ENCODE measurements at regions not wholly inside any gene's neighbourhood (a gene's known extent, or its start where the extent isn't known, plus 50 kb on each side); places are given as distances from the start of the nearest gene placed in this dataset.

DNA sequence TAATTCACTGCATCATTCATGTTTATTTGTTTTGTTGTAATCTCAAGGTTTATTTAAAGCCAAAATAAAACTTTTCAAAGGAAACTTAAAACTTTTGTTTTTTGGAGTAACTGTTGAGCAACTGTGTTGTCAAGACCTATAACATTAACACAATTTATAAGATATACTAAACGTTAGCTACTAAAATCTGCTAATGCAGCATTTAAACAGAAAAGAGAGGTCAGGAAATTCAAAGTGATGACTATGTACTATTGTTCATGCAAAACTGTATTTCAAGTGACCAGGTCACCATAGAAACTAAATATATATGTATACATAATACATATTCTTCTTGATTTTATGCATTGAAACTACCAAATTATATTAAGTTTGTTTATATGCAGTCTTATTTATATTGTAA lies 1740.9 kb downstream of the EFNA5 start:
- TF ChIP-seq, protein P1, sequence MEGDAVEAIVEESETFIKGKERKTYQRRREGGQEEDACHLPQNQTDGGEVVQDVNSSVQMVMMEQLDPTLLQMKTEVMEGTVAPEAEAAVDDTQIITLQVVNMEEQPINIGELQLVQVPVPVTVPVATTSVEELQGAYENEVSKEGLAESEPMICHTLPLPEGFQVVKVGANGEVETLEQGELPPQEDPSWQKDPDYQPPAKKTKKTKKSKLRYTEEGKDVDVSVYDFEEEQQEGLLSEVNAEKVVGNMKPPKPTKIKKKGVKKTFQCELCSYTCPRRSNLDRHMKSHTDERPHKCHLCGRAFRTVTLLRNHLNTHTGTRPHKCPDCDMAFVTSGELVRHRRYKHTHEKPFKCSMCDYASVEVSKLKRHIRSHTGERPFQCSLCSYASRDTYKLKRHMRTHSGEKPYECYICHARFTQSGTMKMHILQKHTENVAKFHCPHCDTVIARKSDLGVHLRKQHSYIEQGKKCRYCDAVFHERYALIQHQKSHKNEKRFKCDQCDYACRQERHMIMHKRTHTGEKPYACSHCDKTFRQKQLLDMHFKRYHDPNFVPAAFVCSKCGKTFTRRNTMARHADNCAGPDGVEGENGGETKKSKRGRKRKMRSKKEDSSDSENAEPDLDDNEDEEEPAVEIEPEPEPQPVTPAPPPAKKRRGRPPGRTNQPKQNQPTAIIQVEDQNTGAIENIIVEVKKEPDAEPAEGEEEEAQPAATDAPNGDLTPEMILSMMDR (IDR thresholded peaks at IDR 0.05; ENCODE audit: borderline replicate concordance) = no peak
- H3K27ac ChIP-seq (replicated peaks) = no peak overlapping the region
- H3K27me3 ChIP-seq (ENCODE audit: low read depth) = no peaks in the 10 kb centered on the region
- H3K36me3 ChIP-seq = no peaks in the 10 kb centered on the region
- no peaks in the 10 kb centered on the region for H3K4me1 ChIP-seq
- no peaks in the 10 kb centered on the region for H3K9me3 ChIP-seq (replicated peaks)
- no peak overlapping the region for H3K4me3 ChIP-seq
- intact Hi-C loops (cut with micrococcal nuclease) = no loop called here
- no peak for DNase-seq

DNA sequence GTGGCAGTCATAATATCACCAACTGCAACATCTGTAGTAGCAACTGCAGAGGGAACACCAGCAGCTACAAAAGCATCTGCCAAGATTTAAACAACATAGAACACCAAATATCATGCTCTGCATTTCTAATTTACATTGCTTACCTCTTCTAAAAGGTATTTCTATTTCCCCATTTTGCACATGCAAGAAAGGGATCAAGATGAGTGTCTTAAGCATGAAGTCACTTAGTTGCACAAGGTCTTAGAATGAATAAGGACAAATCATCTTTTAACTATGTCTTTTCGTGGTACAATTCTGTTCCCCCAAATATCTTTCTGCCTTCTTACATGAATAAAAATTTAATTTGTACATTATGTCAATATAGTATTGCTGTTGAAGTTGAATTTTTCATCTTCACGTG lies 1746.4 kb downstream of the EFNA5 start:
- no peaks in the 10 kb centered on the region for H3K4me1 ChIP-seq
- H3K36me3 ChIP-seq = no peaks in the 10 kb centered on the region
- intact Hi-C loops (cut with micrococcal nuclease) = no loop called here
- TF ChIP-seq, protein P1 (IDR thresholded peaks at IDR 0.05; ENCODE audit: borderline replicate concordance) = no peak
- H3K4me3 ChIP-seq = no peak overlapping the region
- H3K27me3 ChIP-seq (ENCODE audit: low read depth) = no peaks in the 10 kb centered on the region
- no peak for DNase-seq
- no peak overlapping the region for H3K27ac ChIP-seq (replicated peaks)
- H3K9me3 ChIP-seq (replicated peaks) = peaks cover 6% of the 10 kb centered on the region

DNA sequence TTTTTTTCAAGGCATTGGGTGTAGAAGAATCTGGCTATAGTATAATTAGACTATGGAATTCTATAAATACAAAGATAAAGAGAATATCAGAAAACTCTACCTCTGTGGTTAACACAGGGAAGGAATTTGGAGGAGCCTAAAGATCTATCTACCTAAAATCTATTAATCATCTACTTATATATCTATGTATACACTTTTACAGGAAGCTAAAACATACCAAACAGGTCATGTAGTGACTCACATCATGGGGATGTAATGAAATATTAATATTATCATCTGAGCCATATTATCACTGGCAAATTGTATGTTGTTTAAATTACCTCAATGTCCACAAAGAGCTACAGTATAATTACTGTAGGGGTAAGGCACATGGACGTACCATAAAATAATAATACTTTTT lies 1748.2 kb downstream of the EFNA5 start:
- H3K27ac ChIP-seq (replicated peaks) = no peak overlapping the region
- peaks cover 7% of the 10 kb centered on the region for H3K9me3 ChIP-seq (replicated peaks)
- no peak for DNase-seq
- TF ChIP-seq, protein P1 (IDR thresholded peaks at IDR 0.05; ENCODE audit: borderline replicate concordance) = no peak
- H3K27me3 ChIP-seq (ENCODE audit: low read depth) = no peaks in the 10 kb centered on the region
- intact Hi-C loops (cut with micrococcal nuclease) = no loop called here
- no peaks in the 10 kb centered on the region for H3K36me3 ChIP-seq
- no peak overlapping the region for H3K4me3 ChIP-seq
- no peaks in the 10 kb centered on the region for H3K4me1 ChIP-seq

DNA sequence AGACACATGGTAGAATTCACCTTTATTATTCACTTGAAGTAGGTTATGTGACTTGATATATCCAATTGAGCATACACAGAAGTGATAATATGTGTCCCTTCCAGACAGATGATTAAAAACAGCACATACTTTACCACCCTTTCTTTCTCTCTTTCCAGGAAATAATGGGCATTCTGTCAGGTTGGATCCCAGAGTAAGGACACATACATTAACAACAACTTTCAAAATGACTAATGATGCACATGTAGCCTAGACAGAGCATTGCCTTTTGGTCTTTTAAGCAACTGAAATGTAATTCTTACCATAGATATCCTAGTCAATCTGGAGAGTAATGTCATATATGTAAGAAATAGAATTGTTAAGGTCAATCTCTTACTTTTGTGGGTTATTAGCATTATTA lies 1748.7 kb downstream of the EFNA5 start:
- TF ChIP-seq, protein P1 (IDR thresholded peaks at IDR 0.05; ENCODE audit: borderline replicate concordance) = no peak
- Histone ChIP-seq H3K4me3 (no peak overlapping the region), H3K27ac (replicated peaks) (no peak overlapping the region), H3K36me3 (no peaks in the 10 kb centered on the region), H3K27me3 (ENCODE audit: low read depth) (no peaks in the 10 kb centered on the region), H3K9me3 (replicated peaks) (peaks cover 7% of the 10 kb centered on the region), H3K4me1 (no peaks in the 10 kb centered on the region)
- no peak for DNase-seq
- intact Hi-C loops (cut with micrococcal nuclease) = no loop called here

DNA sequence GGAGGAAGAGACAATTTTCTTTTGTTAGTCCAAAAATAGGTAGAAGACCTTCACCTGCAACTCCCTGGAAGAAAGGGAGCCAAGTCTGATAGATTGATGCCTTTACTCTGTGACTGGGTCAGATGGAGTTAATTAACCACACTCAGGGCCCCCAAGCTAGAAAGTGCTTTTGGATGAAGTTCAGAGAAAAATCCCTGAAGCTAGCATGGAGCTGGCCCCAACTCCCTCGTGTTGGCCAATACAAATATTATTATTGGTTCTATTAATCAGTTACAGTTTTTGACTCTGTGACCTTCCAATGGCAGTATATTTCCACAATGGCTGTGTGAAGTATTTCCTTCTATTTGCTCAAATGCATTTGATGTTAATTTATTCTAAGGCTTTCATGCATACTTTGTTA lies 1753.5 kb downstream of the EFNA5 start:
- intact Hi-C loops (cut with micrococcal nuclease) = no loop called here
- TF ChIP-seq, protein P1 (IDR thresholded peaks at IDR 0.05; ENCODE audit: borderline replicate concordance) = no peak
- H3K27me3 ChIP-seq (ENCODE audit: low read depth) = no peaks in the 10 kb centered on the region
- no peaks in the 10 kb centered on the region for H3K4me1 ChIP-seq
- H3K36me3 ChIP-seq = no peaks in the 10 kb centered on the region
- H3K27ac ChIP-seq (replicated peaks) = no peak overlapping the region
- no peak for DNase-seq
- H3K4me3 ChIP-seq = no peak overlapping the region
- H3K9me3 ChIP-seq (replicated peaks) = peaks cover 7% of the 10 kb centered on the region

DNA sequence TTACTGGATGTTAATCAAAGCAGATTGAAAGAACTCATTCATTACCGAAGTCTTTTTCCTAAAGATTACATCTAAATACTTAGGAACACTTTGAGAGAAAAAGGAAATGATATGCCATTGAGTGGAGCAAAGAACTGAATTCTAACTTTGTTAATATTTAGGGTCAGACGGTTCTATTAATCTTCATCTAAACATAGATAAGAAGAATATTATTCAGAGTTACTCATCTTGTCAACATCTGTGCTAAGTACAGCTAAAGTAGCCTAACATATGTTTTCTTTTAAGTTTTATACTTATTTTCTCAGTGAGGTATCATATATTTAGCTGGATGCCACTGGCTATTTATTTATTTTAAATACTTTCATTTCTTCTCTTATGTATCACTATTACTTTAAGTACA lies 1763.7 kb downstream of the EFNA5 start:
- TF ChIP-seq, protein P1 (IDR thresholded peaks at IDR 0.05; ENCODE audit: borderline replicate concordance) = no peak
- no peak overlapping the region for H3K27ac ChIP-seq (replicated peaks)
- no peaks in the 10 kb centered on the region for H3K4me1 ChIP-seq
- H3K36me3 ChIP-seq = no peaks in the 10 kb centered on the region
- DNase-seq = no peak
- no peaks in the 10 kb centered on the region for H3K9me3 ChIP-seq (replicated peaks)
- H3K27me3 ChIP-seq (ENCODE audit: low read depth) = no peaks in the 10 kb centered on the region
- intact Hi-C loops (cut with micrococcal nuclease) = no loop called here
- no peak overlapping the region for H3K4me3 ChIP-seq

Data from left ventricle myocardium inferior (tissue), 1 donor.